GM12892 (cell line): ENCODE measurements at regions not wholly inside any gene's neighbourhood (a gene's known extent, or its start where the extent isn't known, plus 50 kb on each side); places are given as distances from the start of the nearest gene placed in this dataset.
"Not testable (repeated sequence)": the region's sequence is repeated elsewhere in the genome, so short reads cannot be mapped to it uniquely, and the experiment has no call there.

Source experiments
- POLR2A ChIP-seq: IDR thresholded peaks from 2 replicates; pipeline ENCODE4 v1.6.1; 2011; ENCODE audit warnings: low read depth, low read length, control low read depth
- POLR2AphosphoS5 ChIP-seq: IDR thresholded peaks from 2 replicates; pipeline ENCODE4 v1.6.1; 2011; ENCODE audit warnings: low read depth, low read length, control low read depth

- TF ChIP-seq POLR2AphosphoS5, POLR2A: not testable (repeated sequence)
Observed at GRCh38 chr6:163696311-163696710, 281.8 kb downstream of the QKI start.
